Prostate gland (tissue), 2 donors: ENCODE measurements at regions not wholly inside any gene's neighbourhood (a gene's known extent, or its start where the extent isn't known, plus 50 kb on each side); places are given as distances from the start of the nearest gene placed in this dataset.

ENCODE experiments used
- CTCF ChIP-seq, 4 experiments: fragments of 200-600 bp in 2 of 4; fragments of 450-650 bp in 2 of 4; sonication (generic) in 2 of 4; IDR thresholded peaks; 1 replicate in 3 of 4; 2 replicates in 1 of 4; pipeline ENCODE4 v1.5.1; 2016 to 2019; ENCODE audit warnings: antibody characterized with exemption in 4 of 4, mild to moderate bottlenecking in 2 of 4, moderate library complexity in 2 of 4
- POLR2A ChIP-seq: fragments of 450-650 bp; IDR thresholded peaks from one replicate; pipeline ENCODE4 v1.6.1; 2016; ENCODE audit warnings: antibody characterized with exemption, mild to moderate bottlenecking

GRCh38 chr3:23062582-23062981, 140.5 kb upstream of the UBE2E2 start:
- TF ChIP-seq CTCF (IDR thresholded peaks at IDR 0.05) (no peak), POLR2A (no peak)
